OCI-LY7 (cell line): ENCODE measurements at regions not wholly inside any gene's neighbourhood (a gene's known extent, or its start where the extent isn't known, plus 50 kb on each side); places are given as distances from the start of the nearest gene placed in this dataset.

Source experiments
- CTCF ChIP-seq: fragments of 200-600 bp; sonication (generic); conservative IDR thresholded peaks from 2 replicates; pipeline ENCODE4 v1.5.1; 2014; ENCODE audit warnings: mild to moderate bottlenecking, antibody characterized with exemption, low read length, moderate library complexity, mixed read lengths
- EZH2phosphoT487 ChIP-seq: fragments of 200-600 bp; sonication (generic); IDR thresholded peaks from 2 replicates; pipeline ENCODE4 v1.6.1; 2018; ENCODE audit warnings: low read depth, borderline replicate concordance, mild to moderate bottlenecking, mixed run types, antibody characterized with exemption, low read length, moderate library complexity, mixed read lengths

- TF ChIP-seq CTCF (no peak), EZH2phosphoT487 (no peak)
Measured at GRCh38 chr5:85769347-85769746, 848.4 kb upstream of the COX7C start.
